ENCODE measurements at regions not wholly inside any gene's neighbourhood (a gene's known extent, or its start where the extent isn't known, plus 50 kb on each side); places are given as distances from the start of the nearest gene placed in this dataset.

GRCh38 chr2:71824436-71824835 is 323.2 kb downstream of the CYP26B1 start:
- no peaks in the 10 kb centered on the region for H3K4me1 ChIP-seq (ENCODE audit: insufficient read depth, low read length)
- FAIRE-seq (no peak), ATAC-seq (no peak), DNase-seq (ENCODE audit: low spot score) (no peak)
- 34% methylated on average over 2 of the region's 2 CpGs for WGBS (ENCODE audit: low lambda C conversion rate)
- in situ Hi-C loops (cut with HindIII; ENCODE audit: extremely low pct_ligation_motif_present, low pct_unique_long_range_greater_than_20kb) = loop anchor here (25.0 kb wide), 1 partner anchor 763 kb away; no protein-coding TSS in a partner anchor
- H3K4me3 ChIP-seq (replicated peaks in 1 of 3; ENCODE audit: insufficient read depth in 1 of 3, low read depth in 2 of 3, low read length in 3 of 3) = no peak overlapping the region
- H4K20me1 ChIP-seq (ENCODE audit: insufficient read depth, low read length) = no peaks in the 10 kb centered on the region
- no peak overlapping the region for H2AFZ ChIP-seq (ENCODE audit: low read length)
- H3K9me3 ChIP-seq (ENCODE audit: low read length) = no peaks in the 10 kb centered on the region
- intact Hi-C loops (cut with micrococcal nuclease; ENCODE audit: unreplicated experiment) = no loop called here
- TF ChIP-seq KDM4B (CRISPR knock-in tag; IDR thresholded peaks at IDR 0.05) (no peak), TCF7 (IDR thresholded peaks at IDR 0.05; ENCODE audit: low read depth) (no peak), ZNF83 (CRISPR knock-in tag; IDR thresholded peaks at IDR 0.05; ENCODE audit: borderline replicate concordance) (no peak), SRSF9 (IDR thresholded peaks at IDR 0.05; ENCODE audit: borderline replicate concordance, insufficient read depth, low read depth, low read length, poor library complexity, severe bottlenecking) (no peak), MIXL1 (CRISPR knock-in tag; IDR thresholded peaks at IDR 0.05) (no peak), NR2C2 (CRISPR knock-in tag; IDR thresholded peaks at IDR 0.05; ENCODE audit: borderline replicate concordance) (no peak), ZNF775 (CRISPR knock-in tag; IDR thresholded peaks at IDR 0.05; ENCODE audit: borderline replicate concordance) (no peak), RXRA (CRISPR knock-in tag; IDR thresholded peaks at IDR 0.05) (no peak), RXRB (CRISPR knock-in tag; IDR thresholded peaks at IDR 0.05; ENCODE audit: borderline replicate concordance) (no peak), SIX1 (CRISPR knock-in tag; IDR thresholded peaks at IDR 0.05; ENCODE audit: borderline replicate concordance) (no peak), ZNF414 (CRISPR knock-in tag; IDR thresholded peaks at IDR 0.05) (no peak), ZNF20 (CRISPR knock-in tag; IDR thresholded peaks at IDR 0.05) (no peak)
- no peak overlapping the region for H3K4me2 ChIP-seq (ENCODE audit: low read depth, low read length)
- no TSS peak for BruUV-seq (replicated peaks)
- CTCF ChIA-PET (ENCODE audit: low intra/inter-chr PET ratio, low total read pairs) = no interaction called here
- H3K9ac ChIP-seq (ENCODE audit: insufficient read depth, low read depth, low read length) = no peak overlapping the region
- POLR2A ChIA-PET = no interaction called here
- no peak overlapping the region for H3K27ac ChIP-seq (ENCODE audit: extremely low read length, insufficient read depth, low read length)
- no peaks in the 10 kb centered on the region for H3K79me2 ChIP-seq (ENCODE audit: insufficient read depth, low read length)
- peaks cover 0 to 17% of the 10 kb centered on the region in 2 experiments; a peak in 2 of 5 replicates for H3K27me3 ChIP-seq (ENCODE audit: control insufficient read depth in 1 of 2, insufficient read depth in 2 of 2, low read length in 2 of 2)
- no peaks in the 10 kb centered on the region for H3K36me3 ChIP-seq (replicated peaks in 1 of 2; ENCODE audit: control insufficient read depth in 1 of 2, insufficient read depth in 2 of 2, low read length in 2 of 2)

Data from HepG2 (cell line).